SK-N-MC (cell line): ENCODE measurements at regions not wholly inside any gene's neighbourhood (a gene's known extent, or its start where the extent isn't known, plus 50 kb on each side); places are given as distances from the start of the nearest gene placed in this dataset.

Experiments used
- EZH2 ChIP-seq: fragments of 200-600 bp; sonication (generic); IDR thresholded peaks from one replicate; pipeline ENCODE4 v1.6.1; 2017; ENCODE audit warnings: antibody characterized with exemption
- POLR2AphosphoS5 ChIP-seq: IDR thresholded peaks from 2 replicates; pipeline ENCODE4 v1.6.1; 2012; ENCODE audit warnings: mild to moderate bottlenecking, low read depth, low read length, borderline replicate concordance

DNA sequence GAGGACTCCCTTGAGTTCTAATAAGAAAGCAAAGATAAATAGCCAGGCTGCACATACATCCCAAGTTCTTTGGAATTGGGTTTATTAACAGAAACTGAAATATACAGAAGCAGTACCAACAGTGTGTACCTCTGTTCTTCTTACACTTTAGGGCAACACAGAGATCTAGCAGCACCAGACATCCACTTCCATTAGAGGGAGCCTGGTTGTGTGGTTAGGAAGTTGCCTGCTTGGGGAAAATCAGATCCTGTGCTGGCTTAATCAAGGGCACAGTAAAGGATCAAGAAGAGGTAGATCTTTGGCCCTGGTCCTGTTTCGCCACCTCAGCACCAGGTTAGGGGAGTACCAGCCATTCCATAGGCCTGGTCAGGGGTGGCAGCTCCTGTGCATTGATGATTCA is 231.1 kb upstream of the ARHGAP24 start:
- no peak for TF ChIP-seq EZH2
- no peak for TF ChIP-seq POLR2AphosphoS5
